NCI-H748 (cell line): ENCODE measurements at regions not wholly inside any gene's neighbourhood (a gene's known extent, or its start where the extent isn't known, plus 50 kb on each side); places are given as distances from the start of the nearest gene placed in this dataset.

Experiments used
- DNase-seq: peaks from one replicate; lab custom pipeline; 2025; ENCODE audit not compliant: unreplicated experiment; lab: John Stamatoyannopoulos, UW

DNA sequence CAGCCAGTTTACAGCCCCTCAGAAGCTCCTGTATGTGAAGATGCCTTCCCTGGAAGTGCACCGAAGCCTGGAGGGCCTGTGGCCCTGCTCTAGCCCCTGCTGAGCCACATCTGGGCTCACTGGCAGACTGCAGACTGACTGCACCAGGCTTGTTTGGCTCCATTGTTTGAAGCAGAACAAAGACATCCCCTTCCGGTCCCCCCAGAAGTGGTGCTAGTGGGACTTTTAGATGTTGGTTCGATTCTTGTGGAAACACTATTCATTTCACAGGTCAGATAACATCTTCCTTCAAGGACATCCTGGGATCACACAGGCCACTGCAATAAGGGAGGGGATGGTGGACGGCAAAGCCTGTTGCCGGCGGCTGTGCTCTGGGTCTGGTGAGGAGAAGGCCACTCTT, 57.8 kb upstream of the CBLN2 start:
- DNase-seq, result no peak

GRCh38 chr18:72601481-72601880, 57.3 kb upstream of the CBLN2 start:
- no peak for DNase-seq
